ENCODE measurements at regions not wholly inside any gene's neighbourhood (a gene's known extent, or its start where the extent isn't known, plus 50 kb on each side); places are given as distances from the start of the nearest gene placed in this dataset.

- TF ChIP-seq CTCF (IDR thresholded peaks at IDR 0.05; ENCODE audit: low read depth, low read length, poor library complexity, severe bottlenecking) (no peak), EZH2phosphoT487 (IDR thresholded peaks at IDR 0.05; ENCODE audit: borderline replicate concordance, low read length) (no peak)
Observed at GRCh38 chr16:22618842-22619241, 108.2 kb downstream of the NPIPB5 start.
